ENCODE measurements at regions not wholly inside any gene's neighbourhood (a gene's known extent, or its start where the extent isn't known, plus 50 kb on each side); places are given as distances from the start of the nearest gene placed in this dataset.

GRCh38 chr2:173770947-173771678, 194.1 kb downstream of the SP3 start:
- no TSS peak for BruUV-seq (replicated peaks)
- FAIRE-seq, result no peak
- H3K4me3 ChIP-seq (replicated peaks in 1 of 3; ENCODE audit: insufficient read depth in 1 of 3, low read depth in 2 of 3, low read length in 3 of 3), result no peak overlapping the region
- TF ChIP-seq ZMYM3 (CRISPR knock-in tag; IDR thresholded peaks at IDR 0.05), result no peak
- no peak for TF ChIP-seq ZNF446 (CRISPR knock-in tag; IDR thresholded peaks at IDR 0.05)
- no peak for TF ChIP-seq MAF1 (CRISPR knock-in tag; IDR thresholded peaks at IDR 0.05; ENCODE audit: borderline replicate concordance)
- no peak for TF ChIP-seq ZNF569 (CRISPR knock-in tag; IDR thresholded peaks at IDR 0.05; ENCODE audit: borderline replicate concordance)
- no peak for TF ChIP-seq ZNF451 (CRISPR knock-in tag; IDR thresholded peaks at IDR 0.05)
- TF ChIP-seq RBAK (CRISPR knock-in tag; IDR thresholded peaks at IDR 0.05), result no peak
- no peak for TF ChIP-seq ZNF484 (CRISPR knock-in tag; IDR thresholded peaks at IDR 0.05; ENCODE audit: borderline replicate concordance, low read depth)
- no peak for TF ChIP-seq ZNF841 (CRISPR knock-in tag; IDR thresholded peaks at IDR 0.05; ENCODE audit: borderline replicate concordance)
- no peak for TF ChIP-seq RCOR2 (CRISPR knock-in tag; IDR thresholded peaks at IDR 0.05)
- no peak for TF ChIP-seq ELF3 (CRISPR knock-in tag; IDR thresholded peaks at IDR 0.05)
- TF ChIP-seq GABPA (IDR thresholded peaks at IDR 0.05; ENCODE audit: low read depth, low read length), result no peak
- no peak for TF ChIP-seq GABPA (CRISPR knock-in tag; IDR thresholded peaks at IDR 0.05; ENCODE audit: low read depth)
- TF ChIP-seq HMGXB4 (CRISPR knock-in tag; IDR thresholded peaks at IDR 0.05; ENCODE audit: borderline replicate concordance in 1 of 2, low read depth in 1 of 2), result no peak
- no peak for TF ChIP-seq ATAD3A (CRISPR knock-in tag; IDR thresholded peaks at IDR 0.05)
- TF ChIP-seq ZBTB26 (CRISPR knock-in tag; IDR thresholded peaks at IDR 0.05; ENCODE audit: borderline replicate concordance), result no peak
- TF ChIP-seq ZNF552 (CRISPR knock-in tag; IDR thresholded peaks at IDR 0.05; ENCODE audit: borderline replicate concordance), result no peak
- no peak for TF ChIP-seq CEBPZ (IDR thresholded peaks at IDR 0.05; ENCODE audit: low read length)

More at GRCh38 chr2:173770947-173771678, 194.1 kb downstream of the SP3 start:
- in situ Hi-C loops (cut with HindIII; ENCODE audit: extremely low pct_ligation_motif_present, low pct_unique_long_range_greater_than_20kb), result no loop called here
- 3% methylated on average over 5 of the region's 5 CpGs for WGBS (ENCODE audit: low lambda C conversion rate)
- DNase-seq (ENCODE audit: low spot score), result no peak
- Histone ChIP-seq H3K4me1 (ENCODE audit: insufficient read depth, low read length) (no peaks in the 10 kb centered on the region), H3K36me3 (replicated peaks in 1 of 2; ENCODE audit: control insufficient read depth in 1 of 2, insufficient read depth in 2 of 2, low read length in 2 of 2) (no peaks in the 10 kb centered on the region), H3K27ac (ENCODE audit: extremely low read length, insufficient read depth, low read length) (no peak overlapping the region), H3K27me3 (ENCODE audit: control insufficient read depth in 1 of 2, insufficient read depth in 2 of 2, low read length in 2 of 2) (peaks cover 2 to 33% of the 10 kb centered on the region in 2 experiments; a peak in 4 of 5 replicates), H3K4me2 (ENCODE audit: low read depth, low read length) (no peak overlapping the region), H3K9me3 (ENCODE audit: low read length) (no peaks in the 10 kb centered on the region), H3K79me2 (ENCODE audit: insufficient read depth, low read length) (no peaks in the 10 kb centered on the region), H2AFZ (ENCODE audit: low read length) (no peak overlapping the region), H3K9ac (ENCODE audit: insufficient read depth, low read depth, low read length) (no peak overlapping the region), H4K20me1 (ENCODE audit: insufficient read depth, low read length) (no peaks in the 10 kb centered on the region)
- ATAC-seq, result no peak
- intact Hi-C loops (cut with micrococcal nuclease; ENCODE audit: unreplicated experiment), result no loop called here
- ChIA-PET POLR2A (no interaction called here), CTCF (ENCODE audit: low intra/inter-chr PET ratio, low total read pairs) (no interaction called here)

Measured in HepG2 (cell line).